ENCODE measurements at regions not wholly inside any gene's neighbourhood (a gene's known extent, or its start where the extent isn't known, plus 50 kb on each side); places are given as distances from the start of the nearest gene placed in this dataset.
A peak's percentile ranks its signal among the peaks of the same experiment; 100 is the strongest.

- H3K27ac ChIP-seq = no peak overlapping the region
- DNase-seq = no peak
- H3K27me3 ChIP-seq = no peaks in the 10 kb centered on the region
- no peak overlapping the region for H3K4me3 ChIP-seq
- H3K36me3 ChIP-seq = no peaks in the 10 kb centered on the region
- no peaks in the 10 kb centered on the region for H3K9me3 ChIP-seq (replicated peaks)
- H3K4me1 ChIP-seq = no peaks in the 10 kb centered on the region
Measured at GRCh38 chr21:20647607-20648006, 350.6 kb upstream of the NCAM2 start.

- H3K36me3 ChIP-seq = no peaks in the 10 kb centered on the region
- no peak for DNase-seq
- H3K4me1 ChIP-seq = no peaks in the 10 kb centered on the region
- no peak overlapping the region for H3K4me3 ChIP-seq
- no peaks in the 10 kb centered on the region for H3K9me3 ChIP-seq (replicated peaks)
- H3K27ac ChIP-seq = no peak overlapping the region
- H3K27me3 ChIP-seq = no peaks in the 10 kb centered on the region
Measured at GRCh38 chr21:20649231-20649630, 349.0 kb upstream of the NCAM2 start.

- H3K27ac ChIP-seq = no peak overlapping the region
- H3K36me3 ChIP-seq = no peaks in the 10 kb centered on the region
- no peaks in the 10 kb centered on the region for H3K9me3 ChIP-seq (replicated peaks)
- no peaks in the 10 kb centered on the region for H3K27me3 ChIP-seq
- no peak overlapping the region for H3K4me3 ChIP-seq
- H3K4me1 ChIP-seq = no peaks in the 10 kb centered on the region
- DNase-seq = no peak
Measured at GRCh38 chr21:20652846-20653245, 345.4 kb upstream of the NCAM2 start.

GRCh38 chr21:20661246-20661645, 337.0 kb upstream of the NCAM2 start:
- Histone ChIP-seq H3K9me3 (replicated peaks) (no peaks in the 10 kb centered on the region), H3K4me3 (no peak overlapping the region), H3K27me3 (no peaks in the 10 kb centered on the region), H3K36me3 (no peaks in the 10 kb centered on the region), H3K27ac (no peak overlapping the region), H3K4me1 (no peaks in the 10 kb centered on the region)
- no peak for DNase-seq

- no peaks in the 10 kb centered on the region for H3K4me1 ChIP-seq
- DNase-seq = no peak
- no peak overlapping the region for H3K4me3 ChIP-seq
- no peaks in the 10 kb centered on the region for H3K9me3 ChIP-seq (replicated peaks)
- H3K36me3 ChIP-seq = no peaks in the 10 kb centered on the region
- H3K27me3 ChIP-seq = no peaks in the 10 kb centered on the region
- H3K27ac ChIP-seq = no peak overlapping the region
Measured at GRCh38 chr21:20661745-20662422, 336.3 kb upstream of the NCAM2 start.

GRCh38 chr21:20662514-20662913, 335.7 kb upstream of the NCAM2 start:
- Histone ChIP-seq H3K27me3 (no peaks in the 10 kb centered on the region), H3K4me3 (no peak overlapping the region), H3K36me3 (no peaks in the 10 kb centered on the region), H3K9me3 (replicated peaks) (no peaks in the 10 kb centered on the region), H3K4me1 (no peaks in the 10 kb centered on the region), H3K27ac (no peak overlapping the region)
- peak in 1 of 2 experiments; percentile 2 for DNase-seq

GRCh38 chr21:20667931-20668330, 330.3 kb upstream of the NCAM2 start:
- H3K4me1 ChIP-seq = no peaks in the 10 kb centered on the region
- no peak overlapping the region for H3K27ac ChIP-seq
- H3K36me3 ChIP-seq = no peaks in the 10 kb centered on the region
- no peaks in the 10 kb centered on the region for H3K27me3 ChIP-seq
- H3K4me3 ChIP-seq = no peak overlapping the region
- H3K9me3 ChIP-seq (replicated peaks) = no peaks in the 10 kb centered on the region
- DNase-seq = no peak

- H3K9me3 ChIP-seq (replicated peaks) = no peaks in the 10 kb centered on the region
- no peaks in the 10 kb centered on the region for H3K36me3 ChIP-seq
- H3K27me3 ChIP-seq = no peaks in the 10 kb centered on the region
- H3K27ac ChIP-seq = no peak overlapping the region
- H3K4me3 ChIP-seq = no peak overlapping the region
- H3K4me1 ChIP-seq = no peaks in the 10 kb centered on the region
- no peak for DNase-seq
Measured at GRCh38 chr21:20685475-20685874, 312.7 kb upstream of the NCAM2 start.

- Histone ChIP-seq H3K4me3 (no peak overlapping the region), H3K36me3 (no peaks in the 10 kb centered on the region), H3K27me3 (no peaks in the 10 kb centered on the region), H3K4me1 (no peaks in the 10 kb centered on the region), H3K9me3 (replicated peaks) (no peaks in the 10 kb centered on the region; the same call in 1 of the 2 replicates), H3K27ac (no peak overlapping the region)
- no peak for DNase-seq
Measured at GRCh38 chr21:20698585-20698984, 299.6 kb upstream of the NCAM2 start.

- Histone ChIP-seq H3K36me3 (no peaks in the 10 kb centered on the region), H3K4me1 (no peaks in the 10 kb centered on the region), H3K27ac (no peak overlapping the region), H3K27me3 (no peaks in the 10 kb centered on the region), H3K9me3 (replicated peaks) (no peaks in the 10 kb centered on the region; the same call in 1 of the 2 replicates), H3K4me3 (no peak overlapping the region)
- DNase-seq = no peak
Measured at GRCh38 chr21:20701235-20701634, 297.0 kb upstream of the NCAM2 start.

- Histone ChIP-seq H3K9me3 (replicated peaks) (no peaks in the 10 kb centered on the region; the same call in 1 of the 2 replicates), H3K27ac (no peak overlapping the region), H3K27me3 (no peaks in the 10 kb centered on the region), H3K36me3 (no peaks in the 10 kb centered on the region), H3K4me3 (no peak overlapping the region), H3K4me1 (no peaks in the 10 kb centered on the region)
- no peak for DNase-seq
Measured at GRCh38 chr21:20703112-20703767, 295.0 kb upstream of the NCAM2 start.

GRCh38 chr21:20720623-20721022, 277.6 kb upstream of the NCAM2 start:
- Histone ChIP-seq H3K4me3 (no peak overlapping the region), H3K9me3 (replicated peaks) (no peaks in the 10 kb centered on the region), H3K36me3 (no peaks in the 10 kb centered on the region), H3K27ac (peak overlapping the region; percentile 11), H3K4me1 (peaks cover 14% of the 10 kb centered on the region), H3K27me3 (no peaks in the 10 kb centered on the region)
- DNase-seq = peak in 1 of 2 experiments; percentile 19

GRCh38 chr21:20721151-20721550, 277.1 kb upstream of the NCAM2 start:
- Histone ChIP-seq H3K4me1 (peaks cover 14% of the 10 kb centered on the region), H3K27me3 (no peaks in the 10 kb centered on the region), H3K27ac (peak overlapping the region; percentile 11), H3K4me3 (no peak overlapping the region), H3K9me3 (replicated peaks) (no peaks in the 10 kb centered on the region), H3K36me3 (no peaks in the 10 kb centered on the region)
- no peak for DNase-seq

GRCh38 chr21:20728691-20729090, 269.5 kb upstream of the NCAM2 start:
- peak in 1 of 2 experiments; percentile 15 for DNase-seq
- Histone ChIP-seq H3K4me3 (no peak overlapping the region), H3K9me3 (replicated peaks) (no peaks in the 10 kb centered on the region), H3K27ac (no peak overlapping the region), H3K4me1 (peaks cover 33% of the 10 kb centered on the region), H3K36me3 (no peaks in the 10 kb centered on the region), H3K27me3 (no peaks in the 10 kb centered on the region)

- H3K36me3 ChIP-seq = no peaks in the 10 kb centered on the region
- H3K4me3 ChIP-seq = no peak overlapping the region
- H3K27ac ChIP-seq = peak overlapping the region; percentile 53
- DNase-seq = peak in 1 of 2 experiments; percentile 21
- no peaks in the 10 kb centered on the region for H3K27me3 ChIP-seq
- H3K9me3 ChIP-seq (replicated peaks) = no peaks in the 10 kb centered on the region
- H3K4me1 ChIP-seq = peaks cover 33% of the 10 kb centered on the region
Measured at GRCh38 chr21:20729376-20729775, 268.8 kb upstream of the NCAM2 start.

GRCh38 chr21:20730441-20730840, 267.8 kb upstream of the NCAM2 start:
- Histone ChIP-seq H3K4me1 (peaks cover 33% of the 10 kb centered on the region), H3K4me3 (no peak overlapping the region), H3K36me3 (no peaks in the 10 kb centered on the region), H3K27me3 (no peaks in the 10 kb centered on the region), H3K9me3 (replicated peaks) (no peaks in the 10 kb centered on the region), H3K27ac (peak overlapping the region; percentile 53)
- peak; percentile 75 to 85 for DNase-seq
